Effector CD4-positive, alpha-beta T cell (primary cell): ENCODE measurements at regions not wholly inside any gene's neighbourhood (a gene's known extent, or its start where the extent isn't known, plus 50 kb on each side); places are given as distances from the start of the nearest gene placed in this dataset.

Experiments used
- DNase-seq: peaks from one replicate; pipeline ENCODE4 v3.0.0-alpha.2; 2020

DNA sequence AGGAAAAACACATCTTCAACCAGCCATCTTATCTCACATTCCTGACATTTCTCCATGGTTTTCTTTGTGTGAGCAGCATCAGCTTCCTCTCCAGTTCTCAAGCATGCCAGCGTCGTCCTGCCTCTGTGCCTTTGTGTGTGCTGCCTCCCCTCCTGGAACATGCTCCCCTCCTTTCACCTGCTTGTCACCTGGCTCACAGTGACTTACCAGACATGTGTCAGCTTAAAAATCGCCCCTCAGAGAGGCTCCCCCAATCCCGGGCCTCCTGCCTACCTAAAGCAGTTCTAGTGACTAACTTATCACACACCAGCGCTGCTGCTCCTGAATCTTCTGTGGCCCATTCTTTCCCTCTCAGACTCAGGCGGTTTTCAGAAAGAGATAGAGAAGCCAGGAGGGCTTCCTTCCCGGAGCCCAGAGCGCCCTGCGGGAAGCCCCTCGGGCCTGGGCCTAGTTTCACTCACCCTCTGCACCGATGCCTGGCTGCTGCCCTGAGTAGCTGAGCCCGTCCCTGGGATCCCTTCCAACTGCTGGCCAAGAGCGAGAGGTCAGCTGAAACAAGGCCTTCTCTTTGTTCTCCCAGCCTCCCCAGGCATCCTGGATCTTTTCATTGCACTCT, 51.1 kb upstream of the MVB12B start:
- no peak for DNase-seq

DNA sequence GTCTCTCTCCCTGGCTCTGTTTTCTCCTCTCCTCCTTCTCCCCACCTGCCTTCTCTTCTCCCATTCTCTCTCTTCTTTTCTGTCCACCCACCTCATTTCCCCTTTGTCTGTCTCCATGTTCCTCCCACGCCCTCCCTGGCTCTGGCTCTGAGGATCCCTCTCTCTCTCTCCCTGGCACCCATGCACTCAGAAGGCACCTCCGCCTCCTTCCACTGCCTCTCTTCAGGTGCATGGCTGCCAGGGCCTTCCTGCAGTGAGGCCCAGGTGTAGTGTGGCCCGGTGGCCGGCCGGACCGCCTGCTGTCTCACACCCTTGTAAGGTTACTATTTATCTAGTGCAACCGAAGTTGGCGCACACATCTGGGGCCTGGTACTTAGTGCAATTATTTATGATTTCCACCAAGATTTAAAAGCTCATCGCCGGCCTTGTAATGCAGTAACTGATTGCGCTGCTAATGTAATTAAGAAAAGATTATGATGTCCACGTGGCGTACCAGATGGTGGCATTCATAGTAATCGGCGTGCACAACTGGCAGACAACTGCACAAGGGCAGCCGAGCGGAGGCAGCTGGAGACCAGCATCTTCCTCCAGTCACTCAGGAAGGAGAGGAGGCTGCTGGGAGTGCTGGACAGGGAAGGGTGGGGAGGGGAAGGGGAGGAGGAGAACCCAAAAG, 50.4 kb upstream of the MVB12B start:
- DNase-seq: no peak
